ENCODE measurements at regions not wholly inside any gene's neighbourhood (a gene's known extent, or its start where the extent isn't known, plus 50 kb on each side); places are given as distances from the start of the nearest gene placed in this dataset.

DNA sequence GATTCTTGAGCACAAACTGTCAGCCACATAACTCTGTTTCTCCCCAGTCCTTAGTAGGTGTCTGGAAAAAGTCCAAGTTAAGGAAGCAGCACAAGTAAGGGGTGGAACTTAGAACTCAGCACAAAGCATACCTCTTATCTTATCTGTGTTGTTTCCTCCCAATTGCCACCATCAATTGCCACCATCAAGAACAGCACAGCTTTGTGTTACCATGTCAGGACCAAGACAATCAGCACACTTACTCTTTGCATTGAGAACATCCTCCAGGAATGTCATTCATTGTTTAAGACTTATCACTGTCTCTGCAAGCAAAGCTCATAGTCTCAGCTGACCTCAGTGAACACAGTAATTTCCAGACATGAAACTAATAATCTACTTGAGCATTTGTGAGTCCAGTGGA lies 212.7 kb upstream of the FSHR start (continued):
- TF ChIP-seq, protein P1, sequence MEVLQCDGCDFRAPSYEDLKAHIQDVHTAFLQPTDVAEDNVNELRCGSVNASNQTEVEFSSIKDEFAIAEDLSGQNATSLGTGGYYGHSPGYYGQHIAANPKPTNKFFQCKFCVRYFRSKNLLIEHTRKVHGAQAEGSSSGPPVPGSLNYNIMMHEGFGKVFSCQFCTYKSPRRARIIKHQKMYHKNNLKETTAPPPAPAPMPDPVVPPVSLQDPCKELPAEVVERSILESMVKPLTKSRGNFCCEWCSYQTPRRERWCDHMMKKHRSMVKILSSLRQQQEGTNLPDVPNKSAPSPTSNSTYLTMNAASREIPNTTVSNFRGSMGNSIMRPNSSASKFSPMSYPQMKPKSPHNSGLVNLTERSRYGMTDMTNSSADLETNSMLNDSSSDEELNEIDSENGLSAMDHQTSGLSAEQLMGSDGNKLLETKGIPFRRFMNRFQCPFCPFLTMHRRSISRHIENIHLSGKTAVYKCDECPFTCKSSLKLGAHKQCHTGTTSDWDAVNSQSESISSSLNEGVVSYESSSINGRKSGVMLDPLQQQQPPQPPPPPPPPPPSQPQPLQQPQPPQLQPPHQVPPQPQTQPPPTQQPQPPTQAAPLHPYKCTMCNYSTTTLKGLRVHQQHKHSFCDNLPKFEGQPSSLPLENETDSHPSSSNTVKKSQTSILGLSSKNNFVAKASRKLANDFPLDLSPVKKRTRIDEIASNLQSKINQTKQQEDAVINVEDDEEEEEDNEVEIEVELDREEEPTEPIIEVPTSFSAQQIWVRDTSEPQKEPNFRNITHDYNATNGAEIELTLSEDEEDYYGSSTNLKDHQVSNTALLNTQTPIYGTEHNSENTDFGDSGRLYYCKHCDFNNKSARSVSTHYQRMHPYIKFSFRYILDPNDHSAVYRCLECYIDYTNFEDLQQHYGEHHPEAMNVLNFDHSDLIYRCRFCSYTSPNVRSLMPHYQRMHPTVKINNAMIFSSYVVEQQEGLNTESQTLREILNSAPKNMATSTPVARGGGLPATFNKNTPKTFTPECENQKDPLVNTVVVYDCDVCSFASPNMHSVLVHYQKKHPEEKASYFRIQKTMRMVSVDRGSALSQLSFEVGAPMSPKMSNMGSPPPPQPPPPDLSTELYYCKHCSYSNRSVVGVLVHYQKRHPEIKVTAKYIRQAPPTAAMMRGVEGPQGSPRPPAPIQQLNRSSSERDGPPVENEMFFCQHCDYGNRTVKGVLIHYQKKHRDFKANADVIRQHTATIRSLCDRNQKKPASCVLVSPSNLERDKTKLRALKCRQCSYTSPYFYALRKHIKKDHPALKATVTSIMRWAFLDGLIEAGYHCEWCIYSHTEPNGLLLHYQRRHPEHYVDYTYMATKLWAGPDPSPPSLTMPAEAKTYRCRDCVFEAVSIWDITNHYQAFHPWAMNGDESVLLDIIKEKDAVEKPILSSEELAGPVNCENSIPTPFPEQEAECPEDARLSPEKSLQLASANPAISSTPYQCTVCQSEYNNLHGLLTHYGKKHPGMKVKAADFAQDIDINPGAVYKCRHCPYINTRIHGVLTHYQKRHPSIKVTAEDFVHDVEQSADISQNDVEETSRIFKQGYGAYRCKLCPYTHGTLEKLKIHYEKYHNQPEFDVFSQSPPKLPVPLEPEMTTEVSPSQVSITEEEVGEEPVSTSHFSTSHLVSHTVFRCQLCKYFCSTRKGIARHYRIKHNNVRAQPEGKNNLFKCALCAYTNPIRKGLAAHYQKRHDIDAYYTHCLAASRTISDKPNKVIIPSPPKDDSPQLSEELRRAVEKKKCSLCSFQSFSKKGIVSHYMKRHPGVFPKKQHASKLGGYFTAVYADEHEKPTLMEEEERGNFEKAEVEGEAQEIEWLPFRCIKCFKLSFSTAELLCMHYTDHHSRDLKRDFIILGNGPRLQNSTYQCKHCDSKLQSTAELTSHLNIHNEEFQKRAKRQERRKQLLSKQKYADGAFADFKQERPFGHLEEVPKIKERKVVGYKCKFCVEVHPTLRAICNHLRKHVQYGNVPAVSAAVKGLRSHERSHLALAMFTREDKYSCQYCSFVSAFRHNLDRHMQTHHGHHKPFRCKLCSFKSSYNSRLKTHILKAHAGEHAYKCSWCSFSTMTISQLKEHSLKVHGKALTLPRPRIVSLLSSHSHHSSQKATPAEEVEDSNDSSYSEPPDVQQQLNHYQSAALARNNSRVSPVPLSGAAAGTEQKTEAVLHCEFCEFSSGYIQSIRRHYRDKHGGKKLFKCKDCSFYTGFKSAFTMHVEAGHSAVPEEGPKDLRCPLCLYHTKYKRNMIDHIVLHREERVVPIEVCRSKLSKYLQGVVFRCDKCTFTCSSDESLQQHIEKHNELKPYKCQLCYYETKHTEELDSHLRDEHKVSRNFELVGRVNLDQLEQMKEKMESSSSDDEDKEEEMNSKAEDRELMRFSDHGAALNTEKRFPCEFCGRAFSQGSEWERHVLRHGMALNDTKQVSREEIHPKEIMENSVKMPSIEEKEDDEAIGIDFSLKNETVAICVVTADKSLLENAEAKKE (CRISPR knock-in tag; IDR thresholded peaks at IDR 0.05): no peak
- TF ChIP-seq JUNB (IDR thresholded peaks at IDR 0.05; ENCODE audit: unreplicated experiment) (no peak), NANOG (IDR thresholded peaks at IDR 0.05; ENCODE audit: borderline replicate concordance) (no peak), STAT1 (IDR thresholded peaks at IDR 0.05; ENCODE audit: unreplicated experiment) (no peak)
- TF ChIP-seq, protein P2, sequence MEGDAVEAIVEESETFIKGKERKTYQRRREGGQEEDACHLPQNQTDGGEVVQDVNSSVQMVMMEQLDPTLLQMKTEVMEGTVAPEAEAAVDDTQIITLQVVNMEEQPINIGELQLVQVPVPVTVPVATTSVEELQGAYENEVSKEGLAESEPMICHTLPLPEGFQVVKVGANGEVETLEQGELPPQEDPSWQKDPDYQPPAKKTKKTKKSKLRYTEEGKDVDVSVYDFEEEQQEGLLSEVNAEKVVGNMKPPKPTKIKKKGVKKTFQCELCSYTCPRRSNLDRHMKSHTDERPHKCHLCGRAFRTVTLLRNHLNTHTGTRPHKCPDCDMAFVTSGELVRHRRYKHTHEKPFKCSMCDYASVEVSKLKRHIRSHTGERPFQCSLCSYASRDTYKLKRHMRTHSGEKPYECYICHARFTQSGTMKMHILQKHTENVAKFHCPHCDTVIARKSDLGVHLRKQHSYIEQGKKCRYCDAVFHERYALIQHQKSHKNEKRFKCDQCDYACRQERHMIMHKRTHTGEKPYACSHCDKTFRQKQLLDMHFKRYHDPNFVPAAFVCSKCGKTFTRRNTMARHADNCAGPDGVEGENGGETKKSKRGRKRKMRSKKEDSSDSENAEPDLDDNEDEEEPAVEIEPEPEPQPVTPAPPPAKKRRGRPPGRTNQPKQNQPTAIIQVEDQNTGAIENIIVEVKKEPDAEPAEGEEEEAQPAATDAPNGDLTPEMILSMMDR (conservative IDR thresholded peaks at IDR 0.05; ENCODE audit: low read depth in 2 of 2): no peak

DNA sequence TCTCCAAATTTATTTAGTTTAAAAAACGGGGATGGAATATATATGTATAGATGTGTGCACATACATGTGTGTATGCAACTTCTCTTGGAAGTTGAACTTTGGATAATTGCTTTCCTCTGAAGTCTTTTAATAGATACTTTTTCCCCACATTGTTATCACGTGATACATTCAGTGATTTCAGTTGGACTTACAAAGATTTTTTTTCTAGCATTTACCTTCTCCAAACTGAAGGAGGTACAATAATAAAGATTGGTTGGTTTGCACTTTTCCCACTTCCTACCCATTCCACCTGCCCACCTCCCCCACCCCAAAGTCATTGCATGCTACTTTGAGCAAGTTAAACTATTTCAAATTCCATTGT lies 206.1 kb upstream of the FSHR start:
- no peak overlapping the region; the same call in 1 of the 2 replicates for H3K4me3 ChIP-seq
- no peaks in the 10 kb centered on the region for H3K27me3 ChIP-seq (ENCODE audit: insufficient read depth)
- H3K4me1 ChIP-seq (ENCODE audit: insufficient read depth): peaks cover 9% of the 10 kb centered on the region; the same call in 1 of the 2 replicates
- DNase-seq (ENCODE audit: low spot score): no peak
- no peaks in the 10 kb centered on the region for H3K79me2 ChIP-seq (replicated peaks; ENCODE audit: insufficient read depth)
- no peak overlapping the region for H3K27ac Mint-ChIP-seq
- H3K9me2 ChIP-seq (ENCODE audit: insufficient read depth): peaks cover 7% of the 10 kb centered on the region; the same call in 1 of the 2 replicates
- no peaks in the 10 kb centered on the region for H3K36me3 ChIP-seq (ENCODE audit: insufficient read depth)
- H3K27ac ChIP-seq (ENCODE audit: low read depth): no peak overlapping the region
- no peaks in the 10 kb centered on the region for H3K27me3 Mint-ChIP-seq (ENCODE audit: insufficient read depth, low read depth, poor library complexity)
- H4K20me1 ChIP-seq (replicated peaks; ENCODE audit: insufficient read depth): no peaks in the 10 kb centered on the region
- H3K4me2 ChIP-seq: peak overlapping the region; percentile 42
- peaks cover 28% of the 10 kb centered on the region for H3K4me1 Mint-ChIP-seq
- H2AFZ ChIP-seq: no peak overlapping the region
- peaks cover 2% of the 10 kb centered on the region; the same call in 1 of the 3 replicates for H3K36me3 Mint-ChIP-seq (ENCODE audit: low read depth)
- no peaks in the 10 kb centered on the region for H3F3A ChIP-seq (replicated peaks; ENCODE audit: low read depth)
- H3K4me3 Mint-ChIP-seq: no peak overlapping the region; the same call in 2 of the 3 replicates
- no peaks in the 10 kb centered on the region; the same call in 2 of the 3 replicates for H3K9me3 Mint-ChIP-seq
- ATAC-seq: no peak
- TF ChIP-seq, protein P3, sequence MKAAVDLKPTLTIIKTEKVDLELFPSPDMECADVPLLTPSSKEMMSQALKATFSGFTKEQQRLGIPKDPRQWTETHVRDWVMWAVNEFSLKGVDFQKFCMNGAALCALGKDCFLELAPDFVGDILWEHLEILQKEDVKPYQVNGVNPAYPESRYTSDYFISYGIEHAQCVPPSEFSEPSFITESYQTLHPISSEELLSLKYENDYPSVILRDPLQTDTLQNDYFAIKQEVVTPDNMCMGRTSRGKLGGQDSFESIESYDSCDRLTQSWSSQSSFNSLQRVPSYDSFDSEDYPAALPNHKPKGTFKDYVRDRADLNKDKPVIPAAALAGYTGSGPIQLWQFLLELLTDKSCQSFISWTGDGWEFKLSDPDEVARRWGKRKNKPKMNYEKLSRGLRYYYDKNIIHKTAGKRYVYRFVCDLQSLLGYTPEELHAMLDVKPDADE (IDR thresholded peaks at IDR 0.05): no peak
- no peak for TF ChIP-seq POLR2AphosphoS5 (IDR thresholded peaks at IDR 0.05; ENCODE audit: low read depth)
- TF ChIP-seq EZH2phosphoT487 (IDR thresholded peaks at IDR 0.05; ENCODE audit: unreplicated experiment): no peak
- TF ChIP-seq NANOG (IDR thresholded peaks at IDR 0.05; ENCODE audit: borderline replicate concordance): no peak
- no peak for TF ChIP-seq ZNF114 (CRISPR knock-in tag; IDR thresholded peaks at IDR 0.05)
- TF ChIP-seq STAT1 (IDR thresholded peaks at IDR 0.05; ENCODE audit: unreplicated experiment): no peak
- TF ChIP-seq ZNF331 (CRISPR knock-in tag; IDR thresholded peaks at IDR 0.05; ENCODE audit: low read depth): no peak
- TF ChIP-seq, protein P2 (conservative IDR thresholded peaks at IDR 0.05; ENCODE audit: low read depth in 2 of 2): no peak

Data from GM23338 (cell line).